ENCODE measurements at regions not wholly inside any gene's neighbourhood (a gene's known extent, or its start where the extent isn't known, plus 50 kb on each side); places are given as distances from the start of the nearest gene placed in this dataset.

DNA sequence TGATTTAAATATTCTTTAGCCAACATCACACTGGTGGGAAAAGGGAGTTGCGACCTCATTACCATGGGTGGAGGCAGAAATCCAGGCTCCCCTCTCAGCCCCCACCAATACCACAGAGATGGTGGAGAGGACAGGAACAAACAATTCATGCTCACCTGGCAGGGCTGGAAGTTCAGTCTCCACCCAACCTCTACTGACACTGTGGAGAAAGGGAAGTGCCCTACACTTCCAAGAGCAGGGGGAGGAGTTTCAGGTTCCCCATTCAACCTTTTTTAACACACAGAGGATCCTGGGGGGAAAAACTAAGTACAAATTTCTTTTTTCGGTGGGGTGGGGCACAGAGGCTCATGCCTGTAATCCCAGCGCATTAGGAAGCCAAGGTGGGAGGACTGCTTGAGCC is 210.1 kb upstream of the KCTD7 start:
- TF ChIP-seq, protein P1, sequence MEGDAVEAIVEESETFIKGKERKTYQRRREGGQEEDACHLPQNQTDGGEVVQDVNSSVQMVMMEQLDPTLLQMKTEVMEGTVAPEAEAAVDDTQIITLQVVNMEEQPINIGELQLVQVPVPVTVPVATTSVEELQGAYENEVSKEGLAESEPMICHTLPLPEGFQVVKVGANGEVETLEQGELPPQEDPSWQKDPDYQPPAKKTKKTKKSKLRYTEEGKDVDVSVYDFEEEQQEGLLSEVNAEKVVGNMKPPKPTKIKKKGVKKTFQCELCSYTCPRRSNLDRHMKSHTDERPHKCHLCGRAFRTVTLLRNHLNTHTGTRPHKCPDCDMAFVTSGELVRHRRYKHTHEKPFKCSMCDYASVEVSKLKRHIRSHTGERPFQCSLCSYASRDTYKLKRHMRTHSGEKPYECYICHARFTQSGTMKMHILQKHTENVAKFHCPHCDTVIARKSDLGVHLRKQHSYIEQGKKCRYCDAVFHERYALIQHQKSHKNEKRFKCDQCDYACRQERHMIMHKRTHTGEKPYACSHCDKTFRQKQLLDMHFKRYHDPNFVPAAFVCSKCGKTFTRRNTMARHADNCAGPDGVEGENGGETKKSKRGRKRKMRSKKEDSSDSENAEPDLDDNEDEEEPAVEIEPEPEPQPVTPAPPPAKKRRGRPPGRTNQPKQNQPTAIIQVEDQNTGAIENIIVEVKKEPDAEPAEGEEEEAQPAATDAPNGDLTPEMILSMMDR (conservative IDR thresholded peaks at IDR 0.05; ENCODE audit: low read depth, low read length), result no peak
- no peak for TF ChIP-seq EZH2phosphoT487 (IDR thresholded peaks at IDR 0.05; ENCODE audit: borderline replicate concordance, low read length)
- TF ChIP-seq EZH2 (IDR thresholded peaks at IDR 0.05; ENCODE audit: low read length, unreplicated experiment), result no peak
